NB4 (cell line): ENCODE measurements at regions not wholly inside any gene's neighbourhood (a gene's known extent, or its start where the extent isn't known, plus 50 kb on each side); places are given as distances from the start of the nearest gene placed in this dataset.

Source experiments
- DNase-seq: peaks from one replicate; pipeline ENCODE4 v3.0.0; 2010; ENCODE audit warnings: low read depth
- H3K4me3 ChIP-seq: one replicate; pipeline ENCODE4 v1.5.1; 2011; ENCODE audit warnings: mild to moderate bottlenecking, low read depth, low read length, moderate library complexity
- CTCF ChIP-seq: IDR thresholded peaks from one replicate; pipeline ENCODE4 v1.5.1; 2012; ENCODE audit warnings: low read depth, low read length
- MAX ChIP-seq: IDR thresholded peaks from 2 replicates; pipeline ENCODE4 v1.6.1; 2011; ENCODE audit warnings: low read depth, low read length
- MYC ChIP-seq: IDR thresholded peaks from 2 replicates; pipeline ENCODE4 v1.6.1; 2011; ENCODE audit warnings: low read depth, low read length
- POLR2A ChIP-seq: IDR thresholded peaks from 2 replicates; pipeline ENCODE4 v1.6.1; 2011; ENCODE audit warnings: mild to moderate bottlenecking; ENCODE audit not compliant: insufficient read length; ENCODE audit errors: extremely low read depth

- TF ChIP-seq CTCF (no peak), POLR2A (no peak), MAX (no peak), MYC (no peak)
- DNase-seq, result no peak
- no peak overlapping the region for H3K4me3 ChIP-seq
Observed at GRCh38 chr4:4780729-4781244, 78.7 kb upstream of the MSX1 start.

GRCh38 chr4:4779486-4779885 lies 80.0 kb upstream of the MSX1 start:
- H3K4me3 ChIP-seq, result no peak overlapping the region
- no peak for DNase-seq
- TF ChIP-seq MYC, result no peak
- no peak for TF ChIP-seq POLR2A
- TF ChIP-seq MAX, result no peak
- TF ChIP-seq CTCF, result no peak

GRCh38 chr4:4779054-4779453 lies 80.4 kb upstream of the MSX1 start:
- DNase-seq, result no peak
- TF ChIP-seq POLR2A (no peak), MAX (no peak), MYC (no peak), CTCF (no peak)
- H3K4me3 ChIP-seq, result no peak overlapping the region

GRCh38 chr4:4778554-4778953 lies 80.9 kb upstream of the MSX1 start:
- no peak for TF ChIP-seq CTCF
- TF ChIP-seq MYC, result no peak
- TF ChIP-seq MAX, result no peak
- no peak for TF ChIP-seq POLR2A
- no peak for DNase-seq
- H3K4me3 ChIP-seq, result no peak overlapping the region

- no peak for TF ChIP-seq CTCF
- no peak for TF ChIP-seq POLR2A
- no peak overlapping the region for H3K4me3 ChIP-seq
Observed at GRCh38 chr4:4776934-4777333, 82.5 kb upstream of the MSX1 start.

GRCh38 chr4:4776335-4776734 lies 83.1 kb upstream of the MSX1 start:
- H3K4me3 ChIP-seq, result no peak overlapping the region
- DNase-seq, result no peak
- TF ChIP-seq MYC (no peak), CTCF (no peak), MAX (no peak), POLR2A (no peak)

More at GRCh38 chr4:4776934-4777333, 82.5 kb upstream of the MSX1 start:
- no peak for DNase-seq
